ENCODE measurements at regions not wholly inside any gene's neighbourhood (a gene's known extent, or its start where the extent isn't known, plus 50 kb on each side); places are given as distances from the start of the nearest gene placed in this dataset.
"Not testable (repeated sequence)": the region's sequence is repeated elsewhere in the genome, so short reads cannot be mapped to it uniquely, and the experiment has no call there.

DNA sequence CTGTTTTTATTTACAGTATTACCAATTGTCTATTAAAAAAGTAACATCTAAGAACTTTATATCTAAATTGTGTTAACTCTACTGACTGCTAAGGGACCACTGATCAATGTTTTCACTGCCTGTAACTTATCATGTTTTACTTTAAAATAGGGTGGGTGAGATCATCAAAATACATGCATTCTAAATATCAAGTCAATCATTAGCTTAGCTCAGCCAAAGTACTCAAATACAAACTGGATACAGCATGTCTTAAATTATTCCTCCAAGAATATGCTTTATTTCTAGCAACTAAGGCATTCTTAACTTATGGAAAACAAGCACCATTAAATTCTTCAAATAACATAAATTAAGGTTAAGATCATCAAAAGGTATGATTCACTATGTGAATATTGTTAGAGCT, 638.7 kb upstream of the RGS18 start:
- Mint-ChIP-seq H3K27ac (no peak overlapping the region), H3K9me3 (peaks cover 7% of the 10 kb centered on the region)

DNA sequence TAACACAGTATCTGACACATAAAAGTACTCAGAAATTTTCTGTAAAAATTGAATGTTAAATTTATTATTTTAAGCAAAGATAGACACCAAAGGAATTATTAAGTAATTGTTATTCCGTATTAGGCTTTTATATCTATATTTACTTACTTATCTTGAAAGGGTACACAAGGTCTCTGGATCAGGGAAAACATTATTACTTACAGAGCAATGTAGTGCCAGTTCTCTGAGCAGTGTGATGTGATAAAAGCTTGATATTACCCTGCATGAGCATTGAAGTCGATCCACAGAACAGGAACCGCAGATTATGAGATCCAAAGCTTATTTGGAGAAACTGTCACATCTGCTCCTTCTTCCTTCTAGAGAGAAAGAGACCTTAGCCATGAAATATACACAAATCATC, 637.9 kb upstream of the RGS18 start:
- Mint-ChIP-seq H3K9me3 (peaks cover 10% of the 10 kb centered on the region), H3K27ac (no peak overlapping the region), H3K4me3 (no peak overlapping the region), H3K36me3 (no peaks in the 10 kb centered on the region), H3K4me1 (ENCODE audit: low read depth in 2 of 2) (no peaks in the 10 kb centered on the region), H3K27me3 (no peaks in the 10 kb centered on the region)
- ATAC-seq (no peak), DNase-seq (ENCODE audit: low spot score) (no peak)

More for the DNA sequence above, 638.7 kb upstream of the RGS18 start:
- Mint-ChIP-seq H3K4me3 (no peak overlapping the region), H3K36me3 (no peaks in the 10 kb centered on the region), H3K27me3 (no peaks in the 10 kb centered on the region), H3K4me1 (ENCODE audit: low read depth in 2 of 2) (no peaks in the 10 kb centered on the region)
- ATAC-seq, result no peak
- DNase-seq (ENCODE audit: low spot score), result no peak

DNA sequence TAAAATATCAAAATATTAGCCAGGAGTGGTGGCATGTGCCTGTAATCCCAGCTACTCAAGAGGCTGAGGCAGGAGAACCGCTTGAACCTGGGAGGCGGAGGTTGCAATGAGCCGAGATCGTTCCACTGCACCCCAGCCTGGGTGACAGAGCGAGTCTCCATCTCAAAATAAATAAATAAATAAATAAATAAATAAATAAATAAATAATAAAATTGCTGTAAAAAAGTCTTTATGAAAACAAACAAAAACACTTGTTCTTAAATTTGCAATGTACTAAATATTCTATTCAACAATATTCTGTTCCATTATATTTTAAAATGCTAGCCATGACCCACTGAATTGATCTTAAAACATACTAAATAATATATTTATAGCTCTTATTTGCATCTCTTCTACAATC, 632.3 kb upstream of the RGS18 start:
- not testable (repeated sequence) for DNase-seq (ENCODE audit: low spot score); ATAC-seq; H3K4me3 Mint-ChIP-seq; H3K27ac Mint-ChIP-seq; H3K36me3 Mint-ChIP-seq; H3K4me1 Mint-ChIP-seq (ENCODE audit: low read depth in 2 of 2); H3K27me3 Mint-ChIP-seq
- peaks cover 25% of the 10 kb centered on the region for H3K9me3 Mint-ChIP-seq

DNA sequence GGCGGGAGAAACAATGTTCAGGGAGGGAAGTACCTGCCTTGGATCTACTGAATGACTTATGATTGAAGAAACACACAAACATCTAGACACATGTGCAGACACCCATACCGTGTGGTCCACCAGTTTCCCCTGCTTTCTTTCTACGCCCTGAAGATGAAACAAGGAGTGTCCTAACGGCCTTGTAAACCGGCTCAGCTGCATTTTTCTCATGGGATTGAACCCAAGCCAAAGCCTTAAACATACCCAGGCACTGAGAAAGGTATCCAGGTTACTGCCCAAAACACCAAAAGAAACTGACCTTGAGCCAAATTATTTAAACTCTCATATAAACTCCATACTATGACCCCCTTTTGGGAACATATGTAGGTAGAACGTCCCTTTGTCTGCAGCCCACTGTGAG, 630.0 kb upstream of the RGS18 start:
- H3K9me3 Mint-ChIP-seq, result peaks cover 25% of the 10 kb centered on the region
- H3K36me3 Mint-ChIP-seq, result peaks cover under 1% of the 10 kb centered on the region
- DNase-seq (ENCODE audit: low spot score) (no peak), ATAC-seq (no peak)
- no peak overlapping the region for H3K27ac Mint-ChIP-seq
- no peaks in the 10 kb centered on the region for H3K4me1 Mint-ChIP-seq (ENCODE audit: low read depth in 2 of 2)
- H3K27me3 Mint-ChIP-seq, result no peaks in the 10 kb centered on the region
- no peak overlapping the region for H3K4me3 Mint-ChIP-seq

DNA sequence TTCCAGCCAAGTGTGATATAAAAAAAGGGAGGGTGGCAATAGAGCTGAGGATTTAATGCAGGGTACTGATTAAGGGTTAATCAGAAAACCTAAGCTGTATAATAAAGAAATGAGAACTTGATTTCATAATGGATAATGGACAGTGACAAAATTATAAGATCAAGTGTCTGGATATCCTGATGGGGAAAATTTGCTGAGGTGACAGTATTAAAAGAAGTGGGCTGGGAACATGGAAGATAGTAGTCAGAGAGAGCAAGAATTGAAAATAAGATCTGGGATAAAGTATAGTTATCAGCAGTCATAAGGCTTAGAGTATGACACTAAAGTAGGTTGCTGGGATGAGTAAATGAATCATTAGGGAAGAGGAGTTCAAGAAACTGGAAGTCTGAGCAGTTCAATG, 627.3 kb upstream of the RGS18 start:
- H3K9me3 Mint-ChIP-seq, result peaks cover 23% of the 10 kb centered on the region
- DNase-seq (ENCODE audit: low spot score) (no peak), ATAC-seq (no peak)
- H3K27me3 Mint-ChIP-seq, result no peaks in the 10 kb centered on the region
- H3K4me3 Mint-ChIP-seq, result no peak overlapping the region
- H3K36me3 Mint-ChIP-seq, result peaks cover 9% of the 10 kb centered on the region
- no peaks in the 10 kb centered on the region for H3K4me1 Mint-ChIP-seq (ENCODE audit: low read depth in 2 of 2)
- no peak overlapping the region for H3K27ac Mint-ChIP-seq

DNA sequence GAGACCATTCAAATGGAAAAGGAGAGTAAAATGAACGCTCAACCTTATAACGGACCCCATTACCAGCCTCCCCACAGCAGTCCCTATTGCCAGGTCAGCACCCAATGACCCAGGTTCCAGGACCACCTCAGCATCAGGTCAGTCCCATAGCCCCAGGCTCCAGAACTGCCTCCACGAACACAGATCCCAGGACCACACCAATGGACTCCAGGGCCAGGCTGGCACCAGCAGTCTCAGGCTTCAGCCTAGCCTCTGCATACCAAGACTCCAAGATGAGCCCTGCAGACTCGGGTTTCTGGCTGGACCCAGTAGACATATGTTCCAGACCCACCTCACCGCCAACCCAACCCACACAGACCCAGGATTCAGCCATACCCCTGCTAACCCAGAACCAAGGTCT, 625.0 kb upstream of the RGS18 start:
- H3K27ac Mint-ChIP-seq, result no peak overlapping the region
- DNase-seq (ENCODE audit: low spot score) (no peak), ATAC-seq (no peak)
- H3K9me3 Mint-ChIP-seq, result peaks cover 15% of the 10 kb centered on the region
- no peaks in the 10 kb centered on the region for H3K4me1 Mint-ChIP-seq (ENCODE audit: low read depth in 2 of 2)
- no peaks in the 10 kb centered on the region for H3K27me3 Mint-ChIP-seq
- peaks cover 9% of the 10 kb centered on the region for H3K36me3 Mint-ChIP-seq
- H3K4me3 Mint-ChIP-seq, result no peak overlapping the region

DNA sequence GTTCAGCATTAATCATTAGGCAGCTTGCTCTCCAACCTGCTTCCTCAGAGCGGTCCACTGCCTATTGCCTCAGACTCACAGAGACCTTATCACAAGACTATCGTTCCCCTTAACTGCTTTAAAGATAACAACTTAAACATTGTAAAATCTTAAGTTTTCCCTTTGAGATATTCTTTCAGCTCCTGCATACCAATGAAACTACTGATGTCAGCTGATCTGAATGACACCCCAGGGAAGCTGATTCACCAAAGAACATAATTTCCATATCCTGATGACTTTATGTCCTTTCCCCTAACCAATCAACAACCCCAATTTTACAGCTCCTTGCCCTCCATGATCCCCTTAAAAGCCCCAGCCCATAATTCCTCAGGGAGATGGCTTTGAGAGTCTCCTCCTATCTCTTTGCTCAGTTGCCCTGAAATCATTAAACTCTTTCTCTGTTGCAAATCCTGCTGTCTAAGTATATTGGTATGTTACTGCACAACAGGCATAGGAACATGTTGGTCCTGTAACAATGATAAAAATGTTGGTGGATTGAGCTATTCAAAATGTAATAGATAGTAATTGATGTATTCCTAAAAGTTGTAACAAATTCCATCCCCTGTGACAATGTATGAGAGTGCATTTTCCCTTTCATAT, 621.4 kb upstream of the RGS18 start:
- no peaks in the 10 kb centered on the region for H3K27me3 Mint-ChIP-seq
- H3K9me3 Mint-ChIP-seq, result peaks cover 7% of the 10 kb centered on the region
- H3K27ac Mint-ChIP-seq, result no peak overlapping the region
- DNase-seq (ENCODE audit: low spot score) (no peak), ATAC-seq (no peak)
- H3K4me1 Mint-ChIP-seq (ENCODE audit: low read depth in 2 of 2), result no peaks in the 10 kb centered on the region
- H3K36me3 Mint-ChIP-seq, result peaks cover 9% of the 10 kb centered on the region
- H3K4me3 Mint-ChIP-seq, result no peak overlapping the region

DNA sequence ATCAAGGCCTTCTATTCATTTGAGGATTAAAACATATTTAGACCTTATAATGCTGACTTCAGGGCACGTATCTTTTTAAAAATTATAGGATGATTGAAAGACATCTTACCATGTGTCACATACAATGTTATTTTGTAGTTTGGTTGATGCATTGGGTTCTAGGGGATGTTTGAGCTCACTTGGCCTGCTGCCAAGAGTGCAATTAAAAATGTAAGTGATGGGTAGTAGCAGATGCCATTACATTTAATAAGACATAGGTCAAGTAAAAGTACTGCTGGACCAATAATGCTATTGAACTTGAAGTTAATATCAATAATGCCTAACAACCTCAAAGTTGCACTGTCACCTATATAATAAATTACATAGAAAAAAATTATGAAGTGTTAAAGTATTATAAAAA, 616.5 kb upstream of the RGS18 start:
- Mint-ChIP-seq H3K9me3 (peaks cover 3% of the 10 kb centered on the region), H3K4me3 (no peak overlapping the region), H3K4me1 (ENCODE audit: low read depth in 2 of 2) (no peaks in the 10 kb centered on the region), H3K36me3 (peaks cover 10% of the 10 kb centered on the region), H3K27ac (no peak overlapping the region), H3K27me3 (no peaks in the 10 kb centered on the region)
- DNase-seq (ENCODE audit: low spot score) (no peak), ATAC-seq (no peak)

DNA sequence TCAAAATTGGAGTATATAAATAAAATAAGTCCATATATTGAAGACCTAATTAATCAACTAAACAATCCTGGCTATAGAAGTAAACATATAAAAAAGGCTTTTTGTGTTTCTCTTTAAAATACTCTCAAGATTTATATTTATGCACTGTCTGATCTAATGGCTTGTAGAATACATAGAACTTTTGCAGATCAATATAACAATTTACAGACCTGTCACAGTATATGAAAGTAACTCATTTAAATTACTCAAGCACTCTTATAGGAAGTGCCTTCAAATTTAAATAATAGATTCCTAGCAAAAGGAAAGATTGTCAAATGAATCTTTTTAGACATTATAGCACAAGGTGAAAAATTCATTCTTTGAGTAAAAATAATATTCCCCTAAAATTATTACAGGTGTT, 615.8 kb upstream of the RGS18 start:
- Mint-ChIP-seq H3K27me3 (no peaks in the 10 kb centered on the region), H3K4me3 (no peak overlapping the region), H3K36me3 (peaks cover 10% of the 10 kb centered on the region), H3K9me3 (peaks cover 3% of the 10 kb centered on the region), H3K27ac (no peak overlapping the region), H3K4me1 (ENCODE audit: low read depth in 2 of 2) (no peaks in the 10 kb centered on the region)
- ATAC-seq (no peak), DNase-seq (ENCODE audit: low spot score) (no peak)

DNA sequence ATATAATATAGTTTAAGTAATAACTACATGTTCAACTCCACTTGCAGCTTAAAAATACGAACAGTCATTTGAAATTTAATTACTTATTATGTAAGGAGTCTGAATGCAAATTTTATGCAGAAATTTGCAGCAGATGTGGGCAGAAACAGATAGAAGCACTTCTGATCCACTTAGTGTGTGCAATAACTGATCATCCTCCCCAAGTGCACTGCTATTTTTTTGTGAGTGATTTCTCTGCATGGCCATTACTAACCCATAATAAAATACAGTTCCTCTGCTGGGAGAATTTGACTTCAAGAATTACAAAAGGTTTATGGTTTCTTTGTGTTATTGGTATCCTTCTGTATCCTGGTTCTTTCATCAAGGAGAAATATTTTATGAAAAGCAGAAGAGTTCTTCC, 611.5 kb upstream of the RGS18 start:
- ATAC-seq (no peak), DNase-seq (ENCODE audit: low spot score) (no peak)
- peaks cover 22% of the 10 kb centered on the region for H3K36me3 Mint-ChIP-seq
- peaks cover 13% of the 10 kb centered on the region for H3K9me3 Mint-ChIP-seq
- H3K27ac Mint-ChIP-seq, result no peak overlapping the region
- no peak overlapping the region for H3K4me3 Mint-ChIP-seq
- no peaks in the 10 kb centered on the region for H3K4me1 Mint-ChIP-seq (ENCODE audit: low read depth in 2 of 2)
- H3K27me3 Mint-ChIP-seq, result no peaks in the 10 kb centered on the region

DNA sequence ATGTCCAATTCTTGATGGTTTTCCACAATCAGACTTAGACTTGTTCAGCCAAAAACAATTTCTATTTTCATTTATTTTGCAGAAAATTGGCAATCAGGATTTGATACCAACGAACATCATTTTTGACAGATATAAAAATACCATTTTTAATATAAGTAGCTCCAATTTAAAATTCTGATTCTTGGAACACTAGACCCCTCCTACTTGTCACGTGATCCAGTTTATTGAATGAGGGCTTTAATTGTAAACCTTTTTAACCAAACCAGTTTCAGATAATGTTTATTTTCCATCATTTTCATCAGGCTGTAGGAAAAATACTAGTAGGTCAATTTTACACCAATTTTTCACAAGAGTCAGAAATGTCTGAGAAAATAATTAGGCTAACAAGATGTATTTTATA, 607.2 kb upstream of the RGS18 start:
- no peak for DNase-seq (ENCODE audit: low spot score)
- H3K4me3 Mint-ChIP-seq, result no peak overlapping the region
- H3K9me3 Mint-ChIP-seq, result peaks cover 13% of the 10 kb centered on the region
- ATAC-seq, result no peak
- no peaks in the 10 kb centered on the region for H3K27me3 Mint-ChIP-seq
- H3K27ac Mint-ChIP-seq, result no peak overlapping the region
- peaks cover 13% of the 10 kb centered on the region for H3K36me3 Mint-ChIP-seq
- H3K4me1 Mint-ChIP-seq (ENCODE audit: low read depth in 2 of 2), result no peaks in the 10 kb centered on the region

DNA sequence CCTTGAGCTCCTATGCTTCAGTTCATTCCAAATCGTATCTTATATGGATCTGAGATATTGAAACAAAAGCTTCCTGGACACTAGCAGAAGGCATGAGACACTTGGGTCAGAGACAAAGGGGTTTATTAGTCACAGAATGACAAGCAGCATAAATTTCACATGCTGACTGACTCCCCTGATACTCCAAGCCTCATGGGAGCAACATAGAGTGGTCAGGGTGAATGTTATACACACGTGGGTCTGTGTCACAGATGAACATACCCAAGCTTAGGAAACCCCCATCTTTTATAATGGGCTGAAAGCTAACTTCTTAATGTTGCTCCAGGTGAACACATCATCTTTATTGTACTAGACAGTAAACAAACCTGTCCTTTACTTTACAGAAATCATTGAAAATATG, 599.9 kb upstream of the RGS18 start:
- H3K4me3 Mint-ChIP-seq, result no peak overlapping the region
- H3K27me3 Mint-ChIP-seq, result no peaks in the 10 kb centered on the region
- H3K36me3 Mint-ChIP-seq, result no peaks in the 10 kb centered on the region
- H3K27ac Mint-ChIP-seq, result no peak overlapping the region
- no peak for DNase-seq (ENCODE audit: low spot score)
- ATAC-seq, result no peak
- no peaks in the 10 kb centered on the region for H3K4me1 Mint-ChIP-seq (ENCODE audit: low read depth in 2 of 2)
- H3K9me3 Mint-ChIP-seq, result peaks cover 10% of the 10 kb centered on the region

DNA sequence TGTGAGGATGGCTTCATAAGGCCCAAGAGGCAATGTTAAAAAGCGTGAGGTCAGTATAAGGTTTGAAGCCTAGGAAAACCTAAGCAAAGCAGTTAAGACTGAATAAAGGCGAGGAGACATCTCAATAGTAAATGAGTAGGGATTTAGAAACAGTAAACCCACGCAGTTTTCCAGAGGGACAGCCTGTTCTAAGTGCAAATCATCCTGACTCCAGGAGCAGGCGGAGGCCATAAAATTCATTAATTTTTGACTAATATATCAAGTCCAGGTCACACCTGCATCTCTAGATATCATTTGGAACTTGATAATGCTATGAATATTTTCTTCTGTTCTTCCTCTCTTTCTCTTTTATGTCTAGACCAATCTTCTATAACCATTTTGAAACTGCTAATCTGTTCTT, 597.0 kb upstream of the RGS18 start:
- no peak for DNase-seq (ENCODE audit: low spot score)
- ATAC-seq, result no peak
- Mint-ChIP-seq H3K4me1 (ENCODE audit: low read depth in 2 of 2) (no peaks in the 10 kb centered on the region), H3K4me3 (no peak overlapping the region), H3K27me3 (no peaks in the 10 kb centered on the region), H3K9me3 (peaks cover 16% of the 10 kb centered on the region), H3K36me3 (no peaks in the 10 kb centered on the region), H3K27ac (no peak overlapping the region)

DNA sequence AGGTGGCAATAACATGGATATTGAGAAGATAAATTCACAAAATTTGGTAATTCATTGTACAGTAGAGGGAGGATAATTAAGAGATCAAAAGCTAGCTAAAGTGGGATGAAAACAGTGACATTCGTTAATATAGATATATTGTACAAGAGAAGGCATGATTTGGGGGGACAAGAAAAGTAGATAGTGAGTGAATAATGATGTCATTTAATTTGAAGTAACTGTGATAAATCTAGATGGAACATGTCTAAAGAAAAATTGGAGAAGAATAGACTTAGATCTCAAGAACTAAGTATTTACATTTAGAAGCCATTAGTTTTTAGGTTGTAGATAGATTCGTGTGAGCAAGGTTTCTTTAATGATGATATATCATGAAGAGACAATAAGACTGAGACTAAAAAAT, 594.0 kb upstream of the RGS18 start:
- Mint-ChIP-seq H3K4me3 (no peak overlapping the region), H3K36me3 (no peaks in the 10 kb centered on the region), H3K9me3 (peaks cover 13% of the 10 kb centered on the region), H3K27me3 (no peaks in the 10 kb centered on the region), H3K4me1 (ENCODE audit: low read depth in 2 of 2) (no peaks in the 10 kb centered on the region), H3K27ac (no peak overlapping the region)
- DNase-seq (ENCODE audit: low spot score) (no peak), ATAC-seq (no peak)

DNA sequence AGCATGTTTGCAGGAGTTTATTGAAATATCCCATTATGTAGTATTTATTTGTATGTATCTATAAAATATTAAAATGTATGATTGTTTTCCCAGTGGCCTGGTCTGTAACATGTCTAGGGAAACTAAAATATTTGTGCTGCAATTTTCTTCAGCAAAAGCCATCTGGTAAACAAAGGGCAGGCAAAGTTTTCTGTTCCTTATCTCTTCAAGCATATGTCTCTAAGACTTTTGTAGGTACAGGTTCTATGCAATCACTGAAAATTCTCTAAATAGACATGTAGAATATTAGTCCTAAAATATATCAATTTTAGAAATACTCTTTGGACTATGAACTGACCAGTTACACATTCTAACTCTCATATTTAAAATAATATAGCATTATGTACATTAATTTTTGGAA, 585.8 kb upstream of the RGS18 start:
- Mint-ChIP-seq H3K9me3 (peaks cover 11% of the 10 kb centered on the region), H3K27ac (no peak overlapping the region), H3K4me1 (ENCODE audit: low read depth in 2 of 2) (no peaks in the 10 kb centered on the region), H3K27me3 (no peaks in the 10 kb centered on the region), H3K4me3 (no peak overlapping the region), H3K36me3 (no peaks in the 10 kb centered on the region)
- DNase-seq (ENCODE audit: low spot score), result no peak
- no peak for ATAC-seq

Data from natural killer cell treated with Interleukin-12 subunit alpha and Interleukin-12 subunit beta and Interleukin-15 and Interleukin-18, amount 100 ng/mL, for 72 hours (primary cell).